Neuronal stem cell (in vitro differentiated cells): ENCODE measurements at regions not wholly inside any gene's neighbourhood (a gene's known extent, or its start where the extent isn't known, plus 50 kb on each side); places are given as distances from the start of the nearest gene placed in this dataset.

Source experiments
- DNase-seq: peaks from one replicate; pipeline ENCODE4 v3.0.0-alpha.2; 2013; ENCODE audit warnings: low spot score
- H2AFZ ChIP-seq: one replicate; pipeline ENCODE4 v1.6.1; 2013; ENCODE audit warnings: mild to moderate bottlenecking, low read length, inconsistent platforms
- H2AK5ac ChIP-seq: 2 replicates; pipeline ENCODE4 v1.6.1; 2013; ENCODE audit warnings: low read depth, mild to moderate bottlenecking, inconsistent platforms, low read length, moderate library complexity, mixed read lengths
- H2BK120ac ChIP-seq: 2 replicates; pipeline ENCODE4 v1.6.1; 2013; ENCODE audit warnings: low read depth, mild to moderate bottlenecking, inconsistent platforms, low read length, moderate library complexity, mixed read lengths
- H2BK12ac ChIP-seq: one replicate; pipeline ENCODE4 v1.6.1; 2013; ENCODE audit warnings: low read length, inconsistent platforms
- H2BK15ac ChIP-seq: 2 replicates; pipeline ENCODE4 v1.6.1; 2013; ENCODE audit warnings: mild to moderate bottlenecking, low read length, inconsistent platforms, mixed read lengths
- H2BK5ac ChIP-seq: one replicate; pipeline ENCODE4 v1.6.1; 2013; ENCODE audit warnings: inconsistent platforms, mild to moderate bottlenecking, low read length, moderate library complexity
- H3K14ac ChIP-seq: one replicate; pipeline ENCODE4 v1.6.1; 2013; ENCODE audit warnings: low read length, inconsistent platforms
- H3K18ac ChIP-seq: 2 replicates; pipeline ENCODE4 v1.6.1; 2013; ENCODE audit warnings: low read length, inconsistent platforms
- H3K23ac ChIP-seq: 2 replicates; pipeline ENCODE4 v1.6.1; 2013; ENCODE audit warnings: low read depth, mild to moderate bottlenecking, mixed read lengths, low read length, inconsistent platforms; ENCODE audit not compliant: poor library complexity
- H3K27ac ChIP-seq: replicated peaks from 3 replicates; pipeline ENCODE4 v1.5.1; 2013; ENCODE audit warnings: low read length, inconsistent platforms
- H3K27me3 ChIP-seq, 3 experiments: 2 replicates each; pipeline ENCODE4 v1.6.1; 2013; ENCODE audit warnings: low read length in 3 of 3, mild to moderate bottlenecking in 2 of 3, inconsistent platforms in 1 of 3, low read depth in 1 of 3, mixed read lengths in 1 of 3, moderate library complexity in 1 of 3; ENCODE audit not compliant: control insufficient read depth in 3 of 3, insufficient read depth in 3 of 3
- H3K36me3 ChIP-seq, 2 donors: replicated peaks in 1 of 2; 2 replicates each; pipeline ENCODE4 v1.6.1; 2013; ENCODE audit warnings: low read length in 2 of 2; ENCODE audit not compliant: control insufficient read depth in 2 of 2, insufficient read depth in 2 of 2
- H3K4ac ChIP-seq: 2 replicates; pipeline ENCODE4 v1.6.1; 2013; ENCODE audit warnings: inconsistent platforms, mild to moderate bottlenecking, low read length, moderate library complexity
- H3K4me1 ChIP-seq, 2 donors: 1 replicate in 1 of 2; 2 replicates in 1 of 2; pipeline ENCODE4 v1.6.1; 2013; ENCODE audit warnings: low read length in 2 of 2, low read depth in 1 of 2; ENCODE audit not compliant: control insufficient read depth in 2 of 2, insufficient read depth in 1 of 2
- H3K4me2 ChIP-seq: one replicate; pipeline ENCODE4 v1.6.1; 2013; ENCODE audit warnings: mild to moderate bottlenecking, low read length, inconsistent platforms; ENCODE audit not compliant: insufficient read depth, poor library complexity, severe bottlenecking
- H3K4me3 ChIP-seq, 2 donors: 2 replicates each; pipeline ENCODE4 v1.5.1; 2013; ENCODE audit warnings: low read length in 2 of 2, mild to moderate bottlenecking in 2 of 2, inconsistent platforms in 1 of 2, moderate library complexity in 1 of 2
- H3K79me1 ChIP-seq: one replicate; pipeline ENCODE4 v1.6.1; 2013; ENCODE audit warnings: low read depth, mild to moderate bottlenecking, inconsistent platforms, low read length, moderate library complexity
- H3K9ac ChIP-seq: one replicate; pipeline ENCODE4 v1.6.1; 2013; ENCODE audit warnings: mild to moderate bottlenecking, low read depth, low read length, inconsistent platforms; ENCODE audit not compliant: poor library complexity
- H3K9me3 ChIP-seq, 2 donors: replicated peaks in 1 of 2; 2 replicates each; pipeline versions ENCODE3 to v1.6.1; 2013; ENCODE audit warnings: low read length in 2 of 2, mild to moderate bottlenecking in 2 of 2, inconsistent platforms in 1 of 2, low read depth in 1 of 2, mixed read lengths in 1 of 2, moderate library complexity in 1 of 2; ENCODE audit not compliant: control insufficient read depth in 2 of 2, insufficient read depth in 1 of 2
- H4K8ac ChIP-seq: one replicate; pipeline ENCODE4 v1.6.1; 2013; ENCODE audit warnings: low read depth, mild to moderate bottlenecking, inconsistent platforms, low read length, moderate library complexity
- H4K91ac ChIP-seq: one replicate; pipeline ENCODE4 v1.6.1; 2013; ENCODE audit warnings: low read length, low read depth, mild to moderate bottlenecking, inconsistent platforms; ENCODE audit not compliant: poor library complexity
- whole genome bisulfite sequencing, 2 donors: extraction: QIAGEN DNeasy Blood & Tissue Kit; methylation state at CpG; one replicate each; pipeline ENCODE4 v1.1.7; 2013; ENCODE audit warnings: missing lambda C conversion rate in 2 of 2, mixed read lengths in 1 of 2; ENCODE audit not compliant: insufficient read length in 2 of 2, insufficient replicate concordance in 1 of 2; ENCODE audit errors: extremely low coverage in 2 of 2; 5-methylcytosine and 5-hydroxymethylcytosine counted together

DNA sequence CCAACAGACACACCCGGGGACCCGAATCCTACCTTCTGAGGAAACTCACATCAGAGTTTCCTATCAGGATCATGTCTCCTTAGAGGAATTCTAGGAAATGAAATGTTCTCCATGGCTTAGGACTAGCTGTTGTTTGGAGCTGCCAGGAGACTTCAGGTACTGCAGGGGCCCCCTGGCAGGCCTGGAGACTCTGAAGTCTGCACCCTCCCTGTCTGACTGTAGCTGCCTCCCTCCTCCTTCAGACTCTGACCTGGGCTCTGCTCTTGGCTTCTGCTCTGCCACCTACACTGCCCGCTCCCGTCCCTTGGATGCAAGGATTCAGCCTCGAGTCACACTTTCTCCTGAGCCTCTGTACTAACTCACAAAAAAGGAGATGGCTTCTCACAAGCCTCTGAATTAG, 232.8 kb downstream of the INHBA start:
- Histone ChIP-seq H3K9me3 (no peaks in the 10 kb centered on the region), H3K14ac (no peak overlapping the region), H3K18ac (no peak overlapping the region), H3K27me3 (no peaks in the 10 kb centered on the region), H3K4me2 (no peak overlapping the region), H3K36me3 (no peaks in the 10 kb centered on the region), H2AFZ (no peak overlapping the region), H4K91ac (no peak overlapping the region), H3K4me3 (no peak overlapping the region), H3K4ac (no peak overlapping the region), H3K23ac (no peak overlapping the region), H2AK5ac (no peak overlapping the region), H2BK15ac (no peak overlapping the region), H2BK5ac (no peak overlapping the region), H4K8ac (no peak overlapping the region), H2BK120ac (no peak overlapping the region), H3K9ac (no peak overlapping the region), H2BK12ac (no peak overlapping the region), H3K4me1 (no peaks in the 10 kb centered on the region), H3K27ac (no peak overlapping the region), H3K79me1 (no peaks in the 10 kb centered on the region)
- WGBS, 2 donors = no CpG with 5 or more reads among the region's 5 CpGs
- DNase-seq = no peak

DNA sequence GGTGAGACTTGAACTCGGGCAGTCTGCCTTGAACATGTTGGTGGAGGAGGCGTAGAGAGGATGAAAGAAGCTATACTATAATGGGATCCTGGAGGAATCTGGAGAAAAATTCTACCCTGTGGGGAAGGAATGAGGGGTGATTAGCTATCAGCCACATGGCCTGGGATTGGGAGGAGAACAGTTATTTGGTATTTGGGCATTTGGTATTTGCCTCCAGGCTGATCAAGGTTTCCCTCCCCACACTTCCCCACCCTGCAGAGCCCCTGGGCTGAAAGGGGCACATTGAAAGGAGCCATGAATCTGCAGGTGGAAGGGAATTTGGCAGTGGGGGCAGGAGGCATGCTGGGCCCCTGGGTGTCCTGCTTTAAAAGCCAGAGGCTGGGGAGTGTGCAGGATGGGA, 235.3 kb downstream of the INHBA start:
- Histone ChIP-seq H2AK5ac (no peak overlapping the region), H3K27me3 (no peaks in the 10 kb centered on the region), H2AFZ (no peak overlapping the region), H3K79me1 (no peaks in the 10 kb centered on the region), H3K9me3 (no peaks in the 10 kb centered on the region), H2BK5ac (no peak overlapping the region), H2BK15ac (no peak overlapping the region), H3K27ac (no peak overlapping the region), H2BK120ac (no peak overlapping the region), H2BK12ac (no peak overlapping the region), H3K4ac (no peak overlapping the region), H4K91ac (no peak overlapping the region), H3K4me3 (no peak overlapping the region), H3K18ac (no peak overlapping the region), H3K4me1 (no peaks in the 10 kb centered on the region), H3K23ac (no peak overlapping the region), H3K4me2 (no peak overlapping the region), H4K8ac (no peak overlapping the region), H3K9ac (no peak overlapping the region), H3K36me3 (no peaks in the 10 kb centered on the region), H3K14ac (no peak overlapping the region)
- no CpG with 5 or more reads among the region's 2 CpGs for WGBS, 2 donors
- DNase-seq = no peak

DNA sequence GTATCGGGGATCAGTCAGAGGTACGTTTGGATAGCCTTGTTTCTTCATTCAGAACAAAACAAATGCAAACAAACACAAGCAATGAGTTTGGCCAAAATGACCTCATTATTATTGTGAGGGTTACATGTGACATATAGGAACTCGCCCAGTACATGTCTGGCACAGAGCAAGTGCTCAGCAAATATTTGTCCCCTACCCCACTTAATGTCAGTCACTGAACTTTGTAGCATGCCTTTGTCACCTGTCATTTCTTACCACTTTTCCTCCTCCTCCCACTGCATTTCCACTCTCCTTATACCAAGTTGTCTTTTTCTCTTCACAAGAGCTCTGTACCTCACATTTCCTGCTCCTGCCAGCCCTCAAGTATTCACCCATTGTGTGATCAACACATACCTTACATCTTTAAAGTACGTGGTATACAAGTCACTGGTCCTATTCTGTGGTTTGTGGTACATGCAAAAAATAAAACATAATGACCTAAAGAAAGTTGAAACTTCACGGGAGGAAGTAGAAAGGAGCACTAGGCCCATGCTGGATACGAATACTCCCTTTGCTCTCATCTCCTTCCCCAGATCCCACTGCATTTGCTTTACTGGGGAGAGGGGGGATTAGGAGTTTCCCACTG, 236.0 kb downstream of the INHBA start:
- H3K4me2 ChIP-seq = no peak overlapping the region
- no peaks in the 10 kb centered on the region for H3K4me1 ChIP-seq
- no peaks in the 10 kb centered on the region for H3K36me3 ChIP-seq
- no peaks in the 10 kb centered on the region for H3K27me3 ChIP-seq
- WGBS, 2 donors = no CpG with 5 or more reads among the region's 6 CpGs
- no peak overlapping the region for H4K8ac ChIP-seq
- no peak overlapping the region for H2BK120ac ChIP-seq
- H2BK5ac ChIP-seq = no peak overlapping the region
- no peak overlapping the region for H3K23ac ChIP-seq
- no peak overlapping the region for H2BK12ac ChIP-seq
- no peak overlapping the region for H4K91ac ChIP-seq
- no peak overlapping the region for H2AFZ ChIP-seq
- no peak for DNase-seq
- H3K14ac ChIP-seq = no peak overlapping the region
- no peak overlapping the region for H3K9ac ChIP-seq
- no peak overlapping the region for H2BK15ac ChIP-seq
- H3K9me3 ChIP-seq = no peaks in the 10 kb centered on the region
- no peak overlapping the region for H3K27ac ChIP-seq
- no peak overlapping the region for H3K18ac ChIP-seq
- no peak overlapping the region for H3K4me3 ChIP-seq
- no peaks in the 10 kb centered on the region for H3K79me1 ChIP-seq
- no peak overlapping the region for H3K4ac ChIP-seq
- H2AK5ac ChIP-seq = no peak overlapping the region

DNA sequence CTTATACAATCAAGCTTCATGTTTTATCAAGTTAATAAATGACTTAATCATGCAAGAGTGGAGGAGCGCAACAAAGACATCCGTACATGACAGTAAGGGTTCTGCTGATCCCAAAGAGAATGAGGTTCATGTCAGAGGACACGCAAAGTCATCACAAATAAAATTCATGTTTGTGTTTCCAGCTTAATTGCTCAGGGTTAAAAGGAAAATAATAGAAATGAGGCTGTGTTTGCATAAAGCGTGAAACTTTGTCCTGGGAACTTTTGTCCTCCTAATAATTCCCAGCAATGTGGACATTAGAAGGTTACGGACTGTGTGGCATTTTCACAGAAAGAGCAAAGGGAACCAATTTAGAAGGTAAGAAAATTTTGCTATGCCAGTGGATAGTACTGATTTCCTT, 237.3 kb downstream of the INHBA start:
- Histone ChIP-seq H2BK120ac (no peak overlapping the region), H4K8ac (no peak overlapping the region), H3K4me1 (no peaks in the 10 kb centered on the region), H3K27me3 (no peaks in the 10 kb centered on the region), H3K9ac (no peak overlapping the region), H2BK15ac (no peak overlapping the region), H3K23ac (no peak overlapping the region), H3K79me1 (no peaks in the 10 kb centered on the region), H3K27ac (no peak overlapping the region), H3K9me3 (no peaks in the 10 kb centered on the region), H2BK5ac (no peak overlapping the region), H3K18ac (no peak overlapping the region), H3K36me3 (no peaks in the 10 kb centered on the region), H4K91ac (no peak overlapping the region), H3K4me2 (no peak overlapping the region), H2BK12ac (no peak overlapping the region), H2AK5ac (no peak overlapping the region), H3K4ac (no peak overlapping the region), H3K4me3 (no peak overlapping the region), H3K14ac (no peak overlapping the region), H2AFZ (no peak overlapping the region)
- WGBS, 2 donors = no CpG with 5 or more reads among the region's 5 CpGs
- no peak for DNase-seq
